ENCODE measurements at regions not wholly inside any gene's neighbourhood (a gene's known extent, or its start where the extent isn't known, plus 50 kb on each side); places are given as distances from the start of the nearest gene placed in this dataset.
"Not testable (repeated sequence)": the region's sequence is repeated elsewhere in the genome, so short reads cannot be mapped to it uniquely, and the experiment has no call there.

DNA sequence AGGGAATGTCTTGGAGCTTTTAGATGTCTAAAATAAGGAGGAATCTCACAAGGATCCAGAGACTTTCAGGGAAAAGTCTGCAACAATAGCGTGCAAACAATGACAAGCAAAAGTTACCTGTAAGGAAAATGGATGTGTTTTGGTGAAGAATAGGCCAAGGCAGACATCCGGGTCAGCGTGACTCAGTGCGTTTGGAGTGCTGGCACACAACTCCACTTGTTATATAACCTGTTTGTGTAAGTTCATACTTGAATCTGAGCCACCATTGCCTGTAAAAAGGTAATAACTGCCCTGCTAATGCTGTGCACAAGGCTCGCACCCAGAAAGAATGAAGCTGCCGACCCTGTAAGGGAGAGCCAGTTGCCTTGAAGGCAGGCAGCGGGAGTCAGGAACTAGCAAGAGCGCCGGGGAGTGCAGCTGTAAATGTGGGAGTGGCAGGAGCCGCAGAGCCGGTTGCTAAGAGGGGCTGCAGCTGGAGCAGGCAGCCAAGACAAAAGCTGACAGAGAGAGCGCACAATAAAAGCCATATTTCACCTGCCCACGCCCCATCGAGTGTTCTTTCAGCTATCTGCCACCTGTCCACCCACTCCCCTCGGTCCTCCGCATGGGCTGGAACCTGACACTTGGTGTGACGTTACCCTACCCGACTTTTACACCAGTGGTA is 638.5 kb upstream of the MIS18BP1 start:
- no peak overlapping the region for H3K9ac ChIP-seq (ENCODE audit: low read length in 5 of 5)
- peak overlapping the region; percentile 22 to 54 (median 40) for H3K4me3 ChIP-seq (ENCODE audit: low read depth in 1 of 5, low read length in 5 of 5)
- H3K27ac ChIP-seq (ENCODE audit: low read depth, low read length), result no peak overlapping the region
- no peaks in the 10 kb centered on the region for H3K27me3 ChIP-seq (ENCODE audit: control insufficient read depth in 5 of 5, insufficient read depth in 4 of 5, low read length in 5 of 5)
- peaks cover 0 to 3% (median 0%) of the 10 kb centered on the region in 5 donors for H3K4me1 ChIP-seq (ENCODE audit: control insufficient read depth in 5 of 5, insufficient read depth in 5 of 5, low read length in 5 of 5)
- no peaks in the 10 kb centered on the region for H3K9me3 ChIP-seq (ENCODE audit: control insufficient read depth in 5 of 5, low read length in 5 of 5)
- H3K36me3 ChIP-seq (ENCODE audit: control insufficient read depth in 5 of 5, insufficient read depth in 5 of 5, low read length in 5 of 5), result no peaks in the 10 kb centered on the region

DNA sequence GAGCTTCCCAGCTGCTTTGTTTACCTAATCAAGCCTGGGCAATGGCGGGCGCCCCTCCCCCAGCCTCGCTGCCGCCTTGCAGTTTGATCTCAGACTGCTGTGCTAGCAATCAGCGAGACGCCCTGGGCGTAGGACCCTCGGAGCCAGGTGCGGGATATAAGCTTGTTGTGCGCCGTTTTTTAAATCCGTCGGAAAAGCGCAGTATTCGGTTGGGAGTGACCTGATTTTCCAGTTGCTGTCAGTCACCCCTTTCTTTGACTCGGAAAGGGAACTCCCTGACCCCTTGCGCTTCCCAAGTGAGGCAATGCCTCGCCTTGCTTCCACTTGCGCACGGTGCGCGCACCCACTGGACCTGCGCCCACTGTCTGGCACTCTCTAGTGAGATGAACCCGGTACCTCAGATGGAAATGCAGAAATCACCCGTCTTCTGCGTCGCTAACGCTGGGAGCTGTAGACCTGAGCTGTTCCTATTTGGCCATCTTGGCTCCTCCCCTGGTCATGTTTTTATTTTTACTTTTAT is 635.8 kb upstream of the MIS18BP1 start:
- not testable (repeated sequence) for H3K9ac ChIP-seq (ENCODE audit: low read length in 5 of 5); H3K4me3 ChIP-seq (ENCODE audit: low read depth in 1 of 5, low read length in 5 of 5); H3K27ac ChIP-seq (ENCODE audit: low read depth, low read length); H3K9me3 ChIP-seq (ENCODE audit: control insufficient read depth in 5 of 5, low read length in 5 of 5); H3K4me1 ChIP-seq (ENCODE audit: control insufficient read depth in 5 of 5, insufficient read depth in 5 of 5, low read length in 5 of 5); H3K27me3 ChIP-seq (ENCODE audit: control insufficient read depth in 5 of 5, insufficient read depth in 4 of 5, low read length in 5 of 5); H3K36me3 ChIP-seq (ENCODE audit: control insufficient read depth in 5 of 5, insufficient read depth in 5 of 5, low read length in 5 of 5)

DNA sequence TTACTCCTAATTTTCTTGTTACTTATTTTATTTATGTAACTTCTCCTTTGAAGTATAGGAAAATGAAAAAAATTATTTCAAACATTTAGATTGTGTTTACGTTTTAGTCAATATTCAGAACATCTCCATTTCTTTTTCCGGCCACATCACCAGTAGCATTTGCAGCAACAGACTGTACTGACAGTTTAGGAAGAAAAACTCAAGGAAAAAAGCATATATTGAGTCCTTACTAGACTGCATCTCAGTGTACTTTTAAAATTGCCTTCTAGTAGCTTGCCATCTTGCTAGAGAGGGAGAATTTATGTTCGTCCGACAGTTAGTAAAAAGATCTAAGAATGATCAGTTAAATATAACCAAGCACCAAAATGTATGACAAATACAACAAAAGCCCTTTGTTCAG is 625.0 kb upstream of the MIS18BP1 start:
- Histone ChIP-seq H3K27ac (ENCODE audit: low read depth, low read length) (no peak overlapping the region), H3K9ac (ENCODE audit: low read length in 5 of 5) (no peak overlapping the region), H3K27me3 (ENCODE audit: control insufficient read depth in 5 of 5, insufficient read depth in 4 of 5, low read length in 5 of 5) (no peaks in the 10 kb centered on the region), H3K36me3 (ENCODE audit: control insufficient read depth in 5 of 5, insufficient read depth in 5 of 5, low read length in 5 of 5) (no peaks in the 10 kb centered on the region), H3K9me3 (ENCODE audit: control insufficient read depth in 5 of 5, low read length in 5 of 5) (peaks cover 0 to 6% (median 0%) of the 10 kb centered on the region in 5 donors), H3K4me1 (ENCODE audit: control insufficient read depth in 5 of 5, insufficient read depth in 5 of 5, low read length in 5 of 5) (no peaks in the 10 kb centered on the region), H3K4me3 (ENCODE audit: low read depth in 1 of 5, low read length in 5 of 5) (no peak overlapping the region)

DNA sequence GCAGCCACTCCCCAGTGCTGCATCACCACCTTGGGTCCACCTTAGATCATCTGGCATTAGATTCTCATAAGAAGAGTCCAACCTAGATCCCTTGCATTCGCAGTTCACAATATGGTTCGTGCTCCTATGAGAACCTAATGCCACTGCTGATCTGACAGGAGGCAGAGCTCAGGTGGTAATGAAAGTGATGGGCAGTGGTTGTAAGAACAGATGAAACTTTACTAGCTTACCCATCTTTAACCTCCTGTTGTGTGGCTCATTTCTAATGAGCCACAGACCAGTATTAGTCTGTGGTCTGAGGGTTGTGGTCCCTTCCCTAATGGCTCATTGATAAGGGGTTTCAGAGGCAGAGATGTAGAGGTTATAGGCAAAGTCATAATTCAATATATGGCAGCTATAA is 615.9 kb upstream of the MIS18BP1 start:
- H3K4me1 ChIP-seq (ENCODE audit: control insufficient read depth in 5 of 5, insufficient read depth in 5 of 5, low read length in 5 of 5), result peaks cover 0 to 2% (median 0%) of the 10 kb centered on the region in 5 donors
- peaks cover 2 to 11% (median 4%) of the 10 kb centered on the region in 5 donors for H3K9me3 ChIP-seq (ENCODE audit: control insufficient read depth in 5 of 5, low read length in 5 of 5)
- H3K36me3 ChIP-seq (ENCODE audit: control insufficient read depth in 5 of 5, insufficient read depth in 5 of 5, low read length in 5 of 5), result no peaks in the 10 kb centered on the region
- no peak overlapping the region for H3K9ac ChIP-seq (ENCODE audit: low read length in 5 of 5)
- H3K27ac ChIP-seq (ENCODE audit: low read depth, low read length), result no peak overlapping the region
- no peaks in the 10 kb centered on the region for H3K27me3 ChIP-seq (ENCODE audit: control insufficient read depth in 5 of 5, insufficient read depth in 4 of 5, low read length in 5 of 5)
- no peak overlapping the region for H3K4me3 ChIP-seq (ENCODE audit: low read depth in 1 of 5, low read length in 5 of 5)

DNA sequence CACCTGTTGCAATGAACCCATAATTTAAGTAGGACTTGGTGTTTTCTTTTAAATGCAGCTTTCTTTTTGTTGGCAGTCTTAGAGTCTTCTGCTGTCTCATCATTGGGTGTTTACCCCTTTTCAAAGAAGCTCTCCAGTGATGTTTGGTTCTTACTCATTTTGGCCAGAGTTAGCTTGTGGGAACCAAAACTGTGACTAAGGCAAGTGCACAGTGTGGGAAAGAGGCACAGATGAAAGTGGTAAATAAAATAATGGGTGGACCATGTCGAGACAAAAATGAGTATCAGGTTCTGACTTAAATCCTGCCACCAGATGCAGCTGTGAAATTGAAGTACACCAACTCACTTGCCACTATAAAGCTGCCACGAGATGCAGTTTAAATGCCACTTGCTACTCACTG is 615.4 kb upstream of the MIS18BP1 start:
- no peaks in the 10 kb centered on the region for H3K36me3 ChIP-seq (ENCODE audit: control insufficient read depth in 5 of 5, insufficient read depth in 5 of 5, low read length in 5 of 5)
- no peak overlapping the region for H3K9ac ChIP-seq (ENCODE audit: low read length in 5 of 5)
- H3K9me3 ChIP-seq (ENCODE audit: control insufficient read depth in 5 of 5, low read length in 5 of 5), result peaks cover 2 to 11% (median 4%) of the 10 kb centered on the region in 5 donors
- peaks cover 0 to 2% (median 0%) of the 10 kb centered on the region in 5 donors for H3K4me1 ChIP-seq (ENCODE audit: control insufficient read depth in 5 of 5, insufficient read depth in 5 of 5, low read length in 5 of 5)
- no peaks in the 10 kb centered on the region for H3K27me3 ChIP-seq (ENCODE audit: control insufficient read depth in 5 of 5, insufficient read depth in 4 of 5, low read length in 5 of 5)
- no peak overlapping the region for H3K4me3 ChIP-seq (ENCODE audit: low read depth in 1 of 5, low read length in 5 of 5)
- H3K27ac ChIP-seq (ENCODE audit: low read depth, low read length), result no peak overlapping the region

DNA sequence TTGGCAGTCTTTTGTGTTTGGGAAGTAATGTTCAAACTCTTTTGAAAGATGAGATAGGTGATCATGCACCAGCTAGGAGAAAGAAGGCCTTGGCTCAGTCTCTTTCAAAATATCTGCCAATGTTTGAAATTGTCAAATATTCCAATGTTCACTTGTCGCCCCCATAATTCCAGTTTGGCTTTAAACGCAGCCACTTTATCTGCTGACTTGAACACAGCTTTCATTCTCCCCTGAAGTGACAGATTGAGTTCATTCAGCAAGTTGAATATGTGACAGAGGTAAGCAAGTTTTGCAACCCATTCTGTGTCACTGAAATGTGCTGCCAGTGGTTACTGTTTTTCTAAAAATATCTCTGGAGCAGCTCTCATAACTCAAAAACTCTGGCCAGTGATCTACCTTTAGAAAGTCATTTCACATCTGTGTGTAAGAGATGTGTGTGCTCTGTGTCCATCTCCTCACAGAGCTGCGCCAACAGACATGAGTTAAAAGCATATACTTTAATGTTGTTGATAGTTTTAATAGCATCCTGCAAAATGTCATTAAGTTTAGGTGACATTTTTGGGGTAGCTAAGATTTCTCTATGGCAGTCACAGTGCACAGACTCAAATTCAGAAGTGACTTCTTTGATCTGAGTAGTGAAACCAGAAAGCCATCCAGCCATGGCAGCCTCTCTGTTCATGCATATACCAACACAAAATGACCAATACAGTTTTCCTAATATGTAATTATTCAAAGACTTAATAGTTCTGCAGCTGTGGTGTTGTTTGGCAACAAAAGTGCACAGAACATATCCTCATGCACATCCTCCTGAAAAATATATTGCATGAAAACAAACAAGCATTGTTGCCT is 614.3 kb upstream of the MIS18BP1 start:
- peaks cover 0 to 2% (median 0%) of the 10 kb centered on the region in 5 donors for H3K4me1 ChIP-seq (ENCODE audit: control insufficient read depth in 5 of 5, insufficient read depth in 5 of 5, low read length in 5 of 5)
- no peak overlapping the region for H3K27ac ChIP-seq (ENCODE audit: low read depth, low read length)
- H3K36me3 ChIP-seq (ENCODE audit: control insufficient read depth in 5 of 5, insufficient read depth in 5 of 5, low read length in 5 of 5), result no peaks in the 10 kb centered on the region
- no peak overlapping the region for H3K9ac ChIP-seq (ENCODE audit: low read length in 5 of 5)
- H3K4me3 ChIP-seq (ENCODE audit: low read depth in 1 of 5, low read length in 5 of 5), result no peak overlapping the region
- H3K27me3 ChIP-seq (ENCODE audit: control insufficient read depth in 5 of 5, insufficient read depth in 4 of 5, low read length in 5 of 5), result no peaks in the 10 kb centered on the region
- H3K9me3 ChIP-seq (ENCODE audit: control insufficient read depth in 5 of 5, low read length in 5 of 5), result peaks cover under 1 to 8% (median 4%) of the 10 kb centered on the region in 5 donors

DNA sequence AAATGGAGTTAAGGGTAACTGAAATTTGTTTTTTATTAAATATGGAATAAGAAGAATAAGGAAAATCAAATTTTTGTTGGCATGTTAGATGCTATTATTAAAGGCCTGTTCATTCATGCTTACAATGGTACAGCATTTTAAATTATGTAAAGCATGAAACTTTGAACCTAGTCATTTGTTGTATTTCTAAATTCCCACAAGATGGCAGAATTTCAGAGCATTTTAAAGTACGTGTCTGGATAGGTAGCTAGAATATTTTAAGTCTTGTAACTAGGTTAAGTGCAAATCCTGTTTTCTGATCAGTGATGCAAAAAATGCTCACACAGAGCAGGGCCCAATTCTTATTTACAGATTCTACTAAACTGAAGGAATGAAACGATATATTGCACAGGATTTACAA is 585.6 kb upstream of the MIS18BP1 start:
- no peaks in the 10 kb centered on the region for H3K36me3 ChIP-seq (ENCODE audit: control insufficient read depth in 5 of 5, insufficient read depth in 5 of 5, low read length in 5 of 5)
- H3K4me3 ChIP-seq (ENCODE audit: low read depth in 1 of 5, low read length in 5 of 5), result no peak overlapping the region
- H3K27me3 ChIP-seq (ENCODE audit: control insufficient read depth in 5 of 5, insufficient read depth in 4 of 5, low read length in 5 of 5), result no peaks in the 10 kb centered on the region
- H3K4me1 ChIP-seq (ENCODE audit: control insufficient read depth in 5 of 5, insufficient read depth in 5 of 5, low read length in 5 of 5), result peaks cover 0 to 7% (median 0%) of the 10 kb centered on the region in 5 donors
- no peak overlapping the region for H3K27ac ChIP-seq (ENCODE audit: low read depth, low read length)
- no peaks in the 10 kb centered on the region for H3K9me3 ChIP-seq (ENCODE audit: control insufficient read depth in 5 of 5, low read length in 5 of 5)
- H3K9ac ChIP-seq (ENCODE audit: low read length in 5 of 5), result no peak overlapping the region

DNA sequence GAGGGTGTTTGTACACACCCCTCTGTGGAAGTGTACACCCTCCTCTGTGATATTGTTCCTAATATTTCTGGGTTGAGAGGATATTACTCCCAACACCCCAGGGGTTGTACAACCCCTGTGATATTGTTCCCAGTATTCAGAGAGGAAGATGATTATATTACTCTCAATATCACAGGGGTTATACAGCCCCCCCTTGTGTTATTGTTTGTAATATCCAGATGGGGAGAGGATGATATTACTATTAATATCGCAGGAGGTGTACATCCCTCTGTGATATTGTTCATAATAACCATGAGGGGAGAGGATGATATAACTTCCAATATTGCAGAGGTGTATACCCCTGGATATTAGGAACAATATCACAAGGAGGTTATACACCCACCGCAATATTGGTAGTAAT is 566.1 kb upstream of the MIS18BP1 start:
- Histone ChIP-seq H3K27ac (ENCODE audit: low read depth, low read length) (no peak overlapping the region), H3K36me3 (ENCODE audit: control insufficient read depth in 5 of 5, insufficient read depth in 5 of 5, low read length in 5 of 5) (no peaks in the 10 kb centered on the region), H3K9ac (ENCODE audit: low read length in 5 of 5) (no peak overlapping the region), H3K27me3 (ENCODE audit: control insufficient read depth in 5 of 5, insufficient read depth in 4 of 5, low read length in 5 of 5) (no peaks in the 10 kb centered on the region), H3K9me3 (ENCODE audit: control insufficient read depth in 5 of 5, low read length in 5 of 5) (no peaks in the 10 kb centered on the region), H3K4me3 (ENCODE audit: low read depth in 1 of 5, low read length in 5 of 5) (no peak overlapping the region), H3K4me1 (ENCODE audit: control insufficient read depth in 5 of 5, insufficient read depth in 5 of 5, low read length in 5 of 5) (no peaks in the 10 kb centered on the region)

DNA sequence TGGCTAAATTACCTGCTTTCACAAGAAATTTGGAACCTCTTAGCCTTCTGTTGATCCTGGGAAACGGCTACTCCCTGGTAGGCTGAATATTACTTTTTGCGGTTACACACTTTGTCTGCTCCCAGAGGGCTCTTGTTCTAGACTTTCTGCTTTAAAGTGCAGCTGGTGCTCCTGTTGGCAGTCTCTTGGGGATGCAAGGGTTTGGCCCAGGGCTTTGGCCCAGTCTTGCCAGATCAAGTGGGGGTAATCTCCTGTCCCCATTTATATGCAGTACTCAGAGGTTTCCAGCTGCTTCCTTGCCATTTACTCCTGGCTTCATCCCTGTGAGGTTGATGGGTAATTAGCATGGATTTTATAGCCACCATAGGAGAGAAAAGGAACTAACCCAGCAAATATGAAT is 558.2 kb upstream of the MIS18BP1 start:
- H3K27me3 ChIP-seq (ENCODE audit: control insufficient read depth in 5 of 5, insufficient read depth in 4 of 5, low read length in 5 of 5), result no peaks in the 10 kb centered on the region

More for the DNA sequence above, 558.2 kb upstream of the MIS18BP1 start:
- Histone ChIP-seq H3K36me3 (ENCODE audit: control insufficient read depth in 5 of 5, insufficient read depth in 5 of 5, low read length in 5 of 5) (no peaks in the 10 kb centered on the region), H3K4me3 (ENCODE audit: low read depth in 1 of 5, low read length in 5 of 5) (no peak overlapping the region), H3K9me3 (ENCODE audit: control insufficient read depth in 5 of 5, low read length in 5 of 5) (no peaks in the 10 kb centered on the region), H3K9ac (ENCODE audit: low read length in 5 of 5) (no peak overlapping the region), H3K4me1 (ENCODE audit: control insufficient read depth in 5 of 5, insufficient read depth in 5 of 5, low read length in 5 of 5) (peaks cover 0 to 2% (median 0%) of the 10 kb centered on the region in 5 donors), H3K27ac (ENCODE audit: low read depth, low read length) (no peak overlapping the region)

Measured in subcutaneous abdominal adipose tissue (tissue), 5 donors.